ENCODE measurements at regions not wholly inside any gene's neighbourhood (a gene's known extent, or its start where the extent isn't known, plus 50 kb on each side); places are given as distances from the start of the nearest gene placed in this dataset.
"Not testable (repeated sequence)": the region's sequence is repeated elsewhere in the genome, so short reads cannot be mapped to it uniquely, and the experiment has no call there.

DNA sequence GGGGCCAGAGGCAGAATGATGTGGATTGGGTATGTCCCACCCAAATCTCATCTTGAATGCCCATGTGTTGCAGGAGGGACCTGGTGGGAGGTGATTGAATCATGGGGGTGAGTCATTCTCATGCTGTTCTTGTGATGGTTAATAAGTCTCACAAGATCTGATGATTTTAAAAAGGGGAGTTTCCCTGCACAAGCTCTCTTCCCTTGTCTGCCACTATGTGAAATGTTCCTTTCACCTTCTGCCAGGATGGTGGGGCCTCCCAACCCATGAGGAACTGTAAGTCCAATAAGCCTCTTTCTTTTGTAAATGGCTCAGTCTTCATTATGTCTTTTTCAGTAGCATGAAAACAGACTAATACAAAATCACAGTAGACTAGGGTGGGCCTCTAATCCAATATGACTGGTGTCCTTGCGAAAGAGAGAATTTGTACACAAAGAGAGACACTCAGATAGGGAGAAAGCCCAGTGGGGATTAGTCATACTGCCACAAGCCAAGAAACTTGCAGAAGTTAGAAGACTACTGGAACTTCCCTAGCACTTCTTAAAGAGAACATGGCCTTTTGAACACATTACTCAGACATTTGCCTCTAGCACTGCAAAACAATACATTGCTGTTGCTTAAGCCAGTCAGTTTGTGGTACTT, 68.4 kb downstream of the ANXA1 start:
- DNase-seq: no peak

GRCh38 chr9:73223594-73223993, 71.9 kb downstream of the ANXA1 start:
- no peak for DNase-seq

- DNase-seq: no peak
Observed at GRCh38 chr9:73229543-73229942, 77.9 kb downstream of the ANXA1 start.

GRCh38 chr9:73230251-73230650, 78.6 kb downstream of the ANXA1 start:
- DNase-seq: no peak

- no peak for DNase-seq
Observed at GRCh38 chr9:73231203-73231602, 79.5 kb downstream of the ANXA1 start.

DNA sequence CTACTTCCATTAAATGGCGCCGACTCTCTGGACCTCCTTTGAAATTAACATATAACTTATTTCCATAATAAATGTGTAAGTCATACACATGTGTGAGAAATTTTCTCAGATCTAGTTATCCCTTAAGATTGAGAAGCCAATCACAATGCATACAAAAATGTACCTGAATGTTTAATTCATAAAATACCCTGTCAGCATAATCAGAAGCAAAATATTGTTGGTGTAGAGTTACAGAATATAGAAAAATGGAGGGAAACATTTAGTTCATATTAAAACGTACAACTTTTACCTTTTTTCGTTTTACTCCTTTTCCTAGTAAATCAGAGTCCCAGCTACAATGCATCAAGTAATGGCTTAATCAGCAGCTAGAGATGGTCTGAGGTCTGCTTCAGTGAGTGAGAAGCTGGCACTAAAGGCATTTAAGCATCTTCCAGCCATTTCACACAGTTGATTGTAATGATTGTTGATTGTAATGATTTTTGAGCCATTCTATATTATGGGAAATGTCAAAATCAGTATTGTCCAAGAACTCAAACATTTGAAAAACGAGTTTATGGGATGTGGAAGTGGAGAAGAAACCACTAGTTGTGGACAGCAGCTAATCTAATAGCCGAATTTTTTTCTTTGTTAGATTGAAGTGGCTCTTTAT, 81.8 kb downstream of the ANXA1 start:
- no peak for DNase-seq

DNA sequence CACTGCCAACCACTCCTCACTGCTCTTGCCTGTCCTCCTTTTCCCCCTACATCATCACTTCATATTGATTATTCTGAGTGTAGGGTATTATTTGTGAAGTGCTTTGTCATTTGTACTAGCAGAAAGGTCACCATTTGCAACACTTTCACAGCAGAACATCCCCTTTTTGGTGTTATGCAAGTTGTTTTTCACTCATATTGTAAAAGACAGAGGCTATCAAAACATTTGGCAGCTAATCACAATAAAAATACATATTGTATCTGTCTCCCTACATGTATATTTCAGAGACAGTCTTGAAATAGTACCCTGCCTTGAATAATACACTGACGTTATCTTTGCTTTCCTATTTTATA, 82.3 kb downstream of the ANXA1 start:
- no peak for DNase-seq

DNA sequence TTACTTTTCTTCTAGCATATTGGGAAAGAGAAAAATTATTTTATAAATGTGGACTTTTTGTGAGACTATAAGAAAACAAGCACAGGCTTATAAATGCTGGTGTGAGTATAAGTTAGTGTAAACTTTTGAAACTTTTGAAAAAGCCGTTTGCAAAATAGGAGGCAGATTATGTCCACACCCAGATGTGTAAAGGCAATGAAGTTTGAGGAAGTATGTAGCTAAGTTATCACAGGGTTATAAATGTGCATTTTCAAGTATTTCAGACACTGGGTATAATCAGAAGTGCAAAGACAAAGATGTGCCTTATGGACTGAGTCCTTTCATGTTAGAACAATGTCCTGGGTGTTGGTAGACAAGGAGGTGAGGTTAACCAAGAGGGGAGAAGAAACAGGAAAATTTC, 85.5 kb downstream of the ANXA1 start:
- no peak for DNase-seq

DNA sequence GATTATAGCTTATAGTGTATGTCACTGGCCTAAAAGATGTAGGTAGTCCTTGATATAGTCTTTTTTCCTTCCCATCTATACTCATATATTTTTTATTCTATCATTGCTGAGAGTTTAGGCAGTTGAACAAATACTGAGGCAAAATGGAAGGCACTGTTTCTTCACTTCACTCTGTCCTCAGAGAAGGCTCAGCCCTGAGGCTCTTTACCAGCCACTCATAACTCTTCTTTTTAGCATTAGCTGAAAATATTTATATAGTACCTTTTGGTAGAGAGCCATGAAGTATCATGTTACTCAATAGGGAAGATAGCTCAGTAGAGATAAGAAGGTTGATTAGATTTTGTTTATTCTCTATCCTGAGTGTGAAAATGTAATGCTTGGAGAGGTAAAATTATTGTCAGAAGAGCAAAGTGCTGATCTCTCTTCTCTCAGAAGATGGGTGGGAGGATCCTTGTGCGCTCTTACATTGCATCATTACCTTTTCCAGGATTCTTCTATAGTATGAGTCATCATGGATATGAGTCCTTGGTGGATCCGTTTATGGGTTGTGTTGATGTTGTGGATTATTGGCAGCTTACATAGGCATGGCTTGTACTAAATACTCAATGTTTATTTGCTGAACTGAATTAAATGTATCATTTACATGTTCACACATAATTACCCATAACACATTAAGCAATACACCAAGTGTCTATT, 88.1 kb downstream of the ANXA1 start:
- no peak for DNase-seq

DNA sequence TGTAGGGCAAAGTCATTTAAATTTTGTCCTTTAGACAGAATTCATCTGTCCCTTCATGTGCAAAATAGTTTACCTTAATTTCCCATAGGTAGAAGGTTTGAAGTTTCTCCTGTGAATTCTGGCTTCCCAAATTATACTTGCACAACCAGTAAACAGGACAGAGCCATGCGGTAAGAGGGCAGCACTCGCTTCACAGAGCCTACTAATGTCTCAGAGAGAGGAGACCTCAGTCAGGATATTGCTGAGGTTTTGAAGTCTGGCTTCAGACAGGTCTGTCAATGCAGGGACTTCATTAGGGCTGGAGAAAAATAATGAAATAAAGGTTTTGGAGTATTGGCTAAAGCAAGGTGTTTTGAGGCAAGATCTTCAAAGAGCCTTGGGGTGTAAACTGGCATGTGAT, 91.4 kb downstream of the ANXA1 start:
- no peak for DNase-seq

DNA sequence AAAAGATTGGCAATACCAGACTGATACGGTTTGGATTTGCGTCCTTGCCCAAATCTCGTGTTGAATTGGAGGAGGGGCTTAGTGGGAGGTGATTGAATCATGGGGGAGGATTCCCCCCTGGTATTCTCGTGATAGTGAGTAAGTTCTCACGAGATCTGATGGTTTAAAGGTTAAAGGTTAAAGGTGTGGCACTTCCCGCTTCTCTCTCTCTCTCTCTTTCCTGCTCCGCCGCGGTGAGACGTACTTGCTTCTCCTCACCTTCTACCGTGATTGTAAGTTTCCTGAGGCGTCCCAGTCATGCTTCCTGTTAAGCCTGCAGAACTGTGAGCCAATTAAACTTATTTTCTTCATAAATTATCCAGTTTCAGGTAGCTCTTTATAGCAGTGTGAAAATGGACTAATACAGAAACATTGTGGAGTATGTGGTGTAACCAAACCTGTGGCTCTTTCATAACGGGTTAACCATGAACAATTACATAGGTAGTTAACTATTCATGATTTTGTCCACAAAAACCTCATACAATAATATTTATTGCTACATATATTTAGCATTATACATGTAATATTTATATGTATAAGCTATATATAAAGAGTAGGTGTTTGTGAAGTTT, 107.5 kb downstream of the ANXA1 start:
- no peak for DNase-seq

DNA sequence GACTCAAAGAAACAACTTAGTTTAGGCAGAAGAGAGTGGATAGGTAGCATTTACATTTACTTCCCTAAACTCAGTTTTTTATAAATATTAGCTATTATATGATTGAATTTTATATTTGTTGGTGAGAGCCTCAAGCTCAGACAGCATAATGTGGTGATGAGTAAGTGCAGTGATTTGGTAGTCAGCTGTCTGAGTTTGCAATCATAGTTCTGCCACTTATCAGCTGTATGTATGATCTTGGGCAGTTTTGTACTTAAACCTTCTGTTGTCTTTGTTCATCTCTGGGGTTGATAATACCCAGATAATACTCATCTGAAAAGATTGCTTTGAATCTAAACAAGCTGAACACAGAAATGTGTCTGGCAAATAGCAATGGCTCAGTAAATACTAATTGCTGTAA, 108.8 kb downstream of the ANXA1 start:
- no peak for DNase-seq

- no peak for DNase-seq
Observed at GRCh38 chr9:73264631-73265030, 113.0 kb downstream of the ANXA1 start.

DNA sequence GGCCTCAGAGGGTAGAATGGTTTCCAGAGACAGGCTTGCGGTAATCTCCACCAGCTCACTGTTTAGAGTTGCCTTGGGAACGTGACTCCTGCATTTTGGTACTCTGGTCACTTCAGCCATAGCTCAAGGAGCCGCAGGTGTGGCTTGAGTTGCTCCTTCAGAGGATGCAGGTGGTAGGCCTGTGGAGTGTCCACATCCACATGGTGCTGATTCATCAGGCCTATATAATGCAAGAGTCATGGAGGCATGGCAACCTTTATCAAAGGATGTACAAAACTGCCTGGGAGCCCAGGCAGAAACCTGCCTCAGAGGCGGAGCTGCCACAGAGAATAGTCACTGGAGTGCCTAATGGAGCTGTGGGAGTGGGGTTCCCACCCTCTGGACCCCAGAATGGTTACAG, 114.2 kb downstream of the ANXA1 start:
- no peak for DNase-seq

GRCh38 chr9:73269430-73270101, 117.9 kb downstream of the ANXA1 start:
- DNase-seq: peak; percentile 23

GRCh38 chr9:73270967-73271721, 119.5 kb downstream of the ANXA1 start:
- no peak for DNase-seq

GRCh38 chr9:73280113-73280512, 128.4 kb downstream of the ANXA1 start:
- no peak for DNase-seq

DNA sequence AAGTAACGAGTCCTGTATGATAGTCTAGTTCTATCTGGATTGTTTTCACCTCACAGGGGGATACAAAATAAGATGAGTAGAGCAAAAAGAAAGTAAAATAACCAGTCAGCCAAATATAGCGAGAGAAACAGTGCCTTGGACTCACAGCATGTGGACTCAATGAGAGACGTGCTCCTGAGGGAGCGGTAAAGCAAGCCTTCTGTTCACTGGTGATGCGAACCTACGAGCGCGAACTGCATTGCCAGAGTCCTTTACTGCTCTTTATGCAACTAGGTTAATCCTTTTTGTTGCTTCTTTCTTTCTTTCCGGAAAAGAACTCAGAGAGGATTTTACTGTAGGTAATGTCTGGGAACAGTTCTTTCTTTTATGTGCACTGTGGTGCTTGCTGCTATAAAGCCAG, 132.7 kb downstream of the ANXA1 start:
- DNase-seq: no peak

GRCh38 chr9:73294336-73294735, 142.7 kb downstream of the ANXA1 start:
- no peak for DNase-seq

DNA sequence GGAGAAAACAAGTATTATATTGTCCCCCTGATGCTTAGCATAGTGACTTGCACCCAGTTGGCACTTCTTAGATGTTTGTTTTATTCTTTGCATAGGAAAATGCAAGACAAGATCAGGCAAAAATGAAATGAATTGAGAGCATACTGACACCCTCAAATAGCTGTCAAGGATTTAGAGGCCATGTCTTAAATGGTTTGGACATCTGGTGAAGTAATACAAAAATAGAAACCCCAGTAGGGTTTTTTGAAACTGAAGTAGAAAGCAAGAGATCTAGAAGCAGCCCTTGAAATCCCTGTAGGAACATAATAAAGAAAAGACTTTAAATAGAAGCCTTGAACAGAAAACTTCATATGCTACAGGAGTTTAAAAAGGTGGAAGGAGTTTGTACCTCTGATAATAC, 174.3 kb downstream of the ANXA1 start:
- no peak for DNase-seq

- DNase-seq: no peak
Observed at GRCh38 chr9:73327149-73327548, 175.5 kb downstream of the ANXA1 start.

DNA sequence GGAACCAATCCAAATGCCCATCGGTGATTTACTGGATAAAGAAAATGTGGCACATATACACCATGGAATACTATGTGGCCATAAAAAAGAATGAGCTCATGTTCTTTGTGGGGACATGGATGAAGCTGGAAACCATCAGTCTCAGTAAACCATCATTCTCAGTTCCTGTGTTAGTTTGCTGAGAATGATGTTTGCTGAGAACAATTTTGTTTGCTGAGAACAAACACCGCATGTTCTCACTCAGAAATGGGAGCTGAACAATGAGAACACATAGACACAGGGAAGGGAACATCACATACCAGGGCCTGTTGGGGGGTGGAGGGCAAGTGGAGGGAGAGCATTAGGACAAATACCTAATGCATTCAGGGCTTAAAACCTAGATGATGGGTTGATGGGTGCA, 185.5 kb downstream of the ANXA1 start:
- DNase-seq: not testable (repeated sequence)

DNA sequence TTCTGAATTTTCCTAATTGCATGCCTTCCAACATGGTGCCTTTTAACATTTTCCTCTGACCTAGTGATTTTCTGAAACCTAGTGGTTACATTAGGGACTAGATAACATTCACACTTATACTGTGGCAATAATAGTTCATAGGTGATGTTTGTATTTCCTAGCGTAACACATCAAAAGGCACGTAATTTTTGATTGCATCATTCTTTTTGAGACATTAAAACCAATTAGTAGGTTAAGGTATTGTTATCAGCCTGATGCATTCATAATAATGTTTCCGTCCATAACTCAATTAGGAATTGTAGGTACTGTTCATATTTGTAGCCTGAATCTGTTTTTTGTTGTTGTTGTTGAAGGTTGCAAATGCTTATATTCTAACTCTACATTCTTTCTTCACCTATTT, 192.4 kb downstream of the ANXA1 start:
- no peak for DNase-seq
